Neural cell (in vitro differentiated cells): ENCODE measurements at regions not wholly inside any gene's neighbourhood (a gene's known extent, or its start where the extent isn't known, plus 50 kb on each side); places are given as distances from the start of the nearest gene placed in this dataset.

Source experiments
- H2AFZ ChIP-seq: fragments of 200-600, 300-800 bp; sonication (generic), shearing (Covaris generic); 2 replicates; pipeline ENCODE4 v1.6.0; 2014; ENCODE audit warnings: low read depth, mild to moderate bottlenecking, antibody characterized with exemption, low read length, moderate library complexity
- H3F3A ChIP-seq: fragments of 200-600 bp; shearing (Covaris generic); 2 replicates; pipeline ENCODE4 v1.6.1; 2016; ENCODE audit warnings: mild to moderate bottlenecking, moderate library complexity, mixed read lengths, antibody characterized with exemption, low read length; ENCODE audit not compliant: insufficient read depth, poor library complexity, severe bottlenecking
- H3K27ac ChIP-seq: fragments of 200-600, 300-800 bp; sonication (generic), shearing (Covaris generic); 2 replicates; pipeline ENCODE4 v1.5.1; 2014; ENCODE audit warnings: mild to moderate bottlenecking, low read length, moderate library complexity
- H3K27me3 ChIP-seq: fragments of 300-800, 200-600 bp; sonication (generic), shearing (Covaris generic); 2 replicates; pipeline ENCODE4 v1.6.0; 2014; ENCODE audit warnings: mild to moderate bottlenecking, low read depth, low read length, moderate library complexity; ENCODE audit not compliant: insufficient read depth
- H3K36me3 ChIP-seq: fragments of 300-800, 200-600 bp; sonication (generic), shearing (Covaris generic); 2 replicates; pipeline ENCODE4 v1.5.1; 2014; ENCODE audit warnings: mild to moderate bottlenecking, antibody characterized with exemption, low read length, moderate library complexity; ENCODE audit not compliant: insufficient read depth
- H3K4me2 ChIP-seq: fragments of 300-800, 200-600 bp; sonication (generic), shearing (Covaris generic); 2 replicates; pipeline ENCODE4 v1.6.0; 2014; ENCODE audit warnings: mild to moderate bottlenecking, low read length
- H3K4me3 ChIP-seq: fragments of 300-800, 200-600 bp; sonication (generic), shearing (Covaris generic); 2 replicates; pipeline ENCODE4 v1.5.1; 2014; ENCODE audit warnings: mild to moderate bottlenecking, low read length, moderate library complexity
- H3K79me2 ChIP-seq: fragments of 200-600 bp; shearing (Covaris generic); replicated peaks from 2 replicates; pipeline ENCODE4 v1.6.0; 2014; ENCODE audit warnings: mild to moderate bottlenecking, low read length, moderate library complexity; ENCODE audit not compliant: insufficient read depth
- H3K9ac ChIP-seq: fragments of 300-800, 200-600 bp; sonication (generic), shearing (Covaris generic); 2 replicates; pipeline ENCODE4 v1.6.1; 2016; ENCODE audit warnings: mild to moderate bottlenecking, low read length, mixed read lengths
- H3K9me2 ChIP-seq: fragments of 200-600 bp; shearing (Covaris generic); 2 replicates; pipeline ENCODE4 v1.6.1; 2016; ENCODE audit warnings: mild to moderate bottlenecking, low read length, mixed read lengths; ENCODE audit not compliant: insufficient read depth
- H3K9me3 ChIP-seq: fragments of 200-600, 300-800 bp; sonication (generic), shearing (Covaris generic); 2 replicates; pipeline ENCODE4 v1.6.1; 2016; ENCODE audit warnings: mild to moderate bottlenecking, mixed run types, low read length, moderate library complexity, mixed read lengths
- H4K20me1 ChIP-seq: fragments of 200-600 bp; shearing (Covaris generic); 2 replicates; pipeline ENCODE4 v1.6.1; 2016; ENCODE audit warnings: mild to moderate bottlenecking, mixed run types; ENCODE audit not compliant: insufficient read depth
- EP300 ChIP-seq: fragments of 450-650 bp; conservative IDR thresholded peaks from 2 replicates; pipeline ENCODE4 v1.6.1; 2014; ENCODE audit warnings: antibody characterized with exemption, mild to moderate bottlenecking, moderate library complexity; ENCODE audit not compliant: poor library complexity, severe bottlenecking
- EZH2 ChIP-seq: fragments of 200-600, 300-800 bp; shearing (Covaris generic), sonication (generic); IDR thresholded peaks from 2 replicates; pipeline ENCODE4 v1.6.1; 2014; ENCODE audit warnings: antibody characterized with exemption, low read length, borderline replicate concordance, mild to moderate bottlenecking; ENCODE audit not compliant: insufficient read depth, poor library complexity, severe bottlenecking
- MXI1 ChIP-seq: fragments of 450-650 bp; conservative IDR thresholded peaks from 2 replicates; pipeline ENCODE4 v1.6.1; 2014; ENCODE audit warnings: antibody characterized with exemption, mild to moderate bottlenecking; ENCODE audit not compliant: poor library complexity, severe bottlenecking
- POLR2AphosphoS5 ChIP-seq: IDR thresholded peaks from 2 replicates; pipeline ENCODE4 v1.6.1; 2012
- RAD21 ChIP-seq: fragments of 450-650 bp; conservative IDR thresholded peaks from 2 replicates; pipeline ENCODE4 v1.6.1; 2014; ENCODE audit warnings: antibody characterized with exemption, mild to moderate bottlenecking, moderate library complexity
- SMC3 ChIP-seq: fragments of 450-650 bp; conservative IDR thresholded peaks from 2 replicates; pipeline ENCODE4 v1.6.1; 2014; ENCODE audit warnings: antibody characterized with exemption, mild to moderate bottlenecking, moderate library complexity; ENCODE audit not compliant: poor library complexity
- TAF1 ChIP-seq: IDR thresholded peaks from 2 replicates; pipeline ENCODE4 v1.6.1; 2012; ENCODE audit warnings: low read depth
- TF ChIP-seq, protein P1 (sequence below): fragments of 450-650 bp; IDR thresholded peaks from 2 replicates; pipeline ENCODE4 v1.5.1; 2014; ENCODE audit warnings: antibody characterized with exemption, mild to moderate bottlenecking, moderate library complexity; ENCODE audit not compliant: poor library complexity, severe bottlenecking
- TF ChIP-seq, protein P2 (sequence below): IDR thresholded peaks from 2 replicates; pipeline ENCODE4 v1.6.1; 2012; ENCODE audit warnings: borderline replicate concordance

DNA sequence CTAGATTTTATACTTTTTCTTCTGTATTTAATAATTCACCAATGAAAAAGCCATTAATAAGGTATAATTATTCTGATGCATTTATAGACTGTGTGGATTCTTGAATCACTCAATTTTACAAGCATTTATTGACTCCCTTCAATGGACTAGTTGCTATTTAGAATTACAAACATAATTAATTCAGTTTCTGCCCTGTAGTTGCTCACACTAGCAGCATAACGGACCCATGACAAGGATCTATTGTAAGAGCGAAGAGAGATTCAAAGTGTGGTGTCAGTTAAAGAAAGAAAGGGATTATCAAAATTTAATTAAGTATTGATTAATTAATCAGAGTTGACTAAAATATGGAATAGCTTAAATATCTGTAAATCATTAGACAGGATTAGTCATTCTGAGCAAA is 602.6 kb upstream of the PTCHD4 start:
- Histone ChIP-seq H4K20me1 (no peaks in the 10 kb centered on the region), H3K27ac (peak overlapping the region; percentile 80), H3K9me2 (no peaks in the 10 kb centered on the region), H3K9ac (peak overlapping the region; percentile 34), H3K9me3 (no peaks in the 10 kb centered on the region), H3K4me3 (peak overlapping the region; percentile 31), H3K36me3 (no peaks in the 10 kb centered on the region), H2AFZ (no peak overlapping the region), H3K27me3 (no peaks in the 10 kb centered on the region), H3K79me2 (no peaks in the 10 kb centered on the region), H3K4me2 (peak overlapping the region; percentile 14), H3F3A (peaks cover 7% of the 10 kb centered on the region)
- no peak for TF ChIP-seq TAF1
- no peak for TF ChIP-seq RAD21

DNA sequence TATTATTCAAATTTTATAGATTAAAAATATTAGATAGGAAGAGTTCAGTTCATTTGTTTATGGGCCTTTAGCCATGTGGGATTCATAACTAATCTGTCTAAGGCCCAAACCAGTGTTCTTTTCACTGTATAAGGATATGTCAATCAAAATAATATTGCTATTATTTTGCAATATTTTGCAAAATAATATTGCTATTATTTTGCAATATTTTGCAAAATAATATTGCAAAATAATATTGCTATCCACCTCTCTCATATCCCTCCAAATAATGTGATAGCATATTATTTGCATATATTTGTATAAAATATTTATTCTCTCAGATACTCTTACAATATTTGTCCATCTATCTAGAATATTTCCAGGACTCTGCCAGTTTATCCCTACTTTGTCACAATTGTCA is 595.3 kb upstream of the PTCHD4 start:
- Histone ChIP-seq H3K27ac (no peak overlapping the region), H2AFZ (no peak overlapping the region), H3F3A (no peaks in the 10 kb centered on the region), H4K20me1 (no peaks in the 10 kb centered on the region), H3K36me3 (no peaks in the 10 kb centered on the region), H3K9me2 (no peaks in the 10 kb centered on the region), H3K4me3 (no peak overlapping the region), H3K9me3 (no peaks in the 10 kb centered on the region), H3K79me2 (no peaks in the 10 kb centered on the region), H3K27me3 (no peaks in the 10 kb centered on the region), H3K9ac (no peak overlapping the region), H3K4me2 (no peak overlapping the region)
- no peak for TF ChIP-seq EP300

DNA sequence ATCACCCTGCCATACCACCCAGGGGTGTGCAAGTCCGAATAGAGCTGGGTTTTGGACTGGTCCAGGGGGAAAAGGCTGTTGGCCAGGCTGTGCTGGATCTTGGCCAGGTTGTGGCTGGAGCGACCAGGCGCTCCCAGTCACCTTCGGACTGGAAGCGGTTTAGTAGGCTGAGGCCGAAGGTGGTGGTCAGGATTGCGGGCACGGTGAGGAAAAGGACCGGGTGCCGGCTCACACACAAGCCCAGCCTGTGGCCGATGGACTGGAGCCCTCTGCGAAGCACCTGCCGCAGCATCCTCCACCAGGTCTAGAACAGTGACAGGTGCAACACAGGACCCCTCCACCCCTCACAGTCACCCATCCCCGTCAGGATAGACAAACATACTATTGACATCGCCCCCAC is 590.6 kb upstream of the PTCHD4 start:
- TF ChIP-seq, protein P1, sequence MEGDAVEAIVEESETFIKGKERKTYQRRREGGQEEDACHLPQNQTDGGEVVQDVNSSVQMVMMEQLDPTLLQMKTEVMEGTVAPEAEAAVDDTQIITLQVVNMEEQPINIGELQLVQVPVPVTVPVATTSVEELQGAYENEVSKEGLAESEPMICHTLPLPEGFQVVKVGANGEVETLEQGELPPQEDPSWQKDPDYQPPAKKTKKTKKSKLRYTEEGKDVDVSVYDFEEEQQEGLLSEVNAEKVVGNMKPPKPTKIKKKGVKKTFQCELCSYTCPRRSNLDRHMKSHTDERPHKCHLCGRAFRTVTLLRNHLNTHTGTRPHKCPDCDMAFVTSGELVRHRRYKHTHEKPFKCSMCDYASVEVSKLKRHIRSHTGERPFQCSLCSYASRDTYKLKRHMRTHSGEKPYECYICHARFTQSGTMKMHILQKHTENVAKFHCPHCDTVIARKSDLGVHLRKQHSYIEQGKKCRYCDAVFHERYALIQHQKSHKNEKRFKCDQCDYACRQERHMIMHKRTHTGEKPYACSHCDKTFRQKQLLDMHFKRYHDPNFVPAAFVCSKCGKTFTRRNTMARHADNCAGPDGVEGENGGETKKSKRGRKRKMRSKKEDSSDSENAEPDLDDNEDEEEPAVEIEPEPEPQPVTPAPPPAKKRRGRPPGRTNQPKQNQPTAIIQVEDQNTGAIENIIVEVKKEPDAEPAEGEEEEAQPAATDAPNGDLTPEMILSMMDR, result no peak
- TF ChIP-seq SMC3 (no peak), POLR2AphosphoS5 (no peak), EP300 (no peak), RAD21 (no peak), MXI1 (no peak), TAF1 (no peak), EZH2 (no peak)
- TF ChIP-seq, protein P2, sequence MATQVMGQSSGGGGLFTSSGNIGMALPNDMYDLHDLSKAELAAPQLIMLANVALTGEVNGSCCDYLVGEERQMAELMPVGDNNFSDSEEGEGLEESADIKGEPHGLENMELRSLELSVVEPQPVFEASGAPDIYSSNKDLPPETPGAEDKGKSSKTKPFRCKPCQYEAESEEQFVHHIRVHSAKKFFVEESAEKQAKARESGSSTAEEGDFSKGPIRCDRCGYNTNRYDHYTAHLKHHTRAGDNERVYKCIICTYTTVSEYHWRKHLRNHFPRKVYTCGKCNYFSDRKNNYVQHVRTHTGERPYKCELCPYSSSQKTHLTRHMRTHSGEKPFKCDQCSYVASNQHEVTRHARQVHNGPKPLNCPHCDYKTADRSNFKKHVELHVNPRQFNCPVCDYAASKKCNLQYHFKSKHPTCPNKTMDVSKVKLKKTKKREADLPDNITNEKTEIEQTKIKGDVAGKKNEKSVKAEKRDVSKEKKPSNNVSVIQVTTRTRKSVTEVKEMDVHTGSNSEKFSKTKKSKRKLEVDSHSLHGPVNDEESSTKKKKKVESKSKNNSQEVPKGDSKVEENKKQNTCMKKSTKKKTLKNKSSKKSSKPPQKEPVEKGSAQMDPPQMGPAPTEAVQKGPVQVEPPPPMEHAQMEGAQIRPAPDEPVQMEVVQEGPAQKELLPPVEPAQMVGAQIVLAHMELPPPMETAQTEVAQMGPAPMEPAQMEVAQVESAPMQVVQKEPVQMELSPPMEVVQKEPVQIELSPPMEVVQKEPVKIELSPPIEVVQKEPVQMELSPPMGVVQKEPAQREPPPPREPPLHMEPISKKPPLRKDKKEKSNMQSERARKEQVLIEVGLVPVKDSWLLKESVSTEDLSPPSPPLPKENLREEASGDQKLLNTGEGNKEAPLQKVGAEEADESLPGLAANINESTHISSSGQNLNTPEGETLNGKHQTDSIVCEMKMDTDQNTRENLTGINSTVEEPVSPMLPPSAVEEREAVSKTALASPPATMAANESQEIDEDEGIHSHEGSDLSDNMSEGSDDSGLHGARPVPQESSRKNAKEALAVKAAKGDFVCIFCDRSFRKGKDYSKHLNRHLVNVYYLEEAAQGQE, result no peak
- no peaks in the 10 kb centered on the region for H3F3A ChIP-seq
- no peak overlapping the region for H2AFZ ChIP-seq

More for the DNA sequence above, 590.6 kb upstream of the PTCHD4 start:
- Histone ChIP-seq H3K79me2 (no peaks in the 10 kb centered on the region), H3K27me3 (no peaks in the 10 kb centered on the region), H3K36me3 (no peaks in the 10 kb centered on the region), H3K9me3 (peaks cover 3% of the 10 kb centered on the region), H3K9me2 (no peaks in the 10 kb centered on the region), H3K9ac (no peak overlapping the region), H3K27ac (no peak overlapping the region), H3K4me2 (no peak overlapping the region), H4K20me1 (no peaks in the 10 kb centered on the region), H3K4me3 (no peak overlapping the region)
